HS-5 (cell line): ENCODE measurements at regions not wholly inside any gene's neighbourhood (a gene's known extent, or its start where the extent isn't known, plus 50 kb on each side); places are given as distances from the start of the nearest gene placed in this dataset.

Experiments used
- DNase-seq: peaks from one replicate; pipeline ENCODE4 v3.0.0-alpha.2; 2012; ENCODE audit warnings: low read depth

DNA sequence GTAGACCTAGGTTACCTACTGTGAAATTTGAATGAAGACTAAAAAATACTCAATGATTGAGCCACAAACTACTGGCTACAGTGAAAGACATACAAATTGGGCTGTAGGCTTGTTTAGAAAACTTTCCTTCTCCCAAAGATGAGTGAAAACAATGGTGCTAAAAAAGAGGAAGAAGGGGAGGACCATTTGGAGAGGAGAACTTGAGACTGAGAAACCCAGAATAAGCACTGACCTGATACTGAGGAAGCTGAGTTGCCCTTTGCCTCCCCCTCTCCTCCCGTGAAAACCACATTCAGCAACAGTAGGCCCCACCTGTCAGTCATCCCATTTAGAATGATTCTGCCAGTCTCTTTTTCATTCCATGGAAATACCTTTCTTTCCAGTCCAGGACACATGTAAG is 484.0 kb upstream of the TGFBR2 start:
- DNase-seq = no peak

DNA sequence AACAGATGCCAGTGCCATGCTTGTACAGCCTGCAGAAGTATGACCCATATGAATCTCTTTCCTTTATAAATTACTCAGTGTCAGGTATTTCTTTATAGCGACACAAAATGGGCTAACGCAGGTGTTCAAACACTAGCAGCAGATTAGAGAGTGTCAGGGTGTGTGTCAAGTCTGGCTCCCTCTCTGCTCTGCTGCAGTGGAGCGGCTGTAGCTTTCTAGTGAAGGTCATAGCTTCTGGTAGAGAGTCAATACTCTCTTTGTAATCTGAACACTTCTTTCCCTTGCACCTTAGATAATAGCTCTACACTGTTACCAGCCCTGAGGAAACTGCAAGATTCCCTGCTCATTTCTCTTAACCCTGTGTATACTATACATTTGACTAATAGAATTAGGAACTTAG is 483.2 kb upstream of the TGFBR2 start:
- DNase-seq = no peak

DNA sequence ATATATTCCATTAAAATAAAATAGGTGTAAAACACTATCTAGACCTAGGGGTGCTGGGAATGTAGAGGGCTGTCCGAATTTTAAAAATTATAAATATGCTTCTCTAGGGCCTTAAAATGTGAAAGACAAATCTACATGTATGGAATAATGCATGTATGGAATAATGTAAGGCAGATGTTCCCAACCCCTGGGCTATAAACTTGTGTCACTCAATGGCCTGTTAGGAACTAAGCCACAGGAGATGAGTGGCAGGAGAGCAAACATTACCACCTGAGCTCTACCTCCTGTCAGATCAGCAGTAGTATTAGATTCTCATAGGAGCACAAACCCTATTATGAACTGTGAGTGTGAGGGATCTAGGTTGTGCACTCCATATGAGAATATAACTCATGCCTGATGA is 482.6 kb upstream of the TGFBR2 start:
- DNase-seq = no peak

DNA sequence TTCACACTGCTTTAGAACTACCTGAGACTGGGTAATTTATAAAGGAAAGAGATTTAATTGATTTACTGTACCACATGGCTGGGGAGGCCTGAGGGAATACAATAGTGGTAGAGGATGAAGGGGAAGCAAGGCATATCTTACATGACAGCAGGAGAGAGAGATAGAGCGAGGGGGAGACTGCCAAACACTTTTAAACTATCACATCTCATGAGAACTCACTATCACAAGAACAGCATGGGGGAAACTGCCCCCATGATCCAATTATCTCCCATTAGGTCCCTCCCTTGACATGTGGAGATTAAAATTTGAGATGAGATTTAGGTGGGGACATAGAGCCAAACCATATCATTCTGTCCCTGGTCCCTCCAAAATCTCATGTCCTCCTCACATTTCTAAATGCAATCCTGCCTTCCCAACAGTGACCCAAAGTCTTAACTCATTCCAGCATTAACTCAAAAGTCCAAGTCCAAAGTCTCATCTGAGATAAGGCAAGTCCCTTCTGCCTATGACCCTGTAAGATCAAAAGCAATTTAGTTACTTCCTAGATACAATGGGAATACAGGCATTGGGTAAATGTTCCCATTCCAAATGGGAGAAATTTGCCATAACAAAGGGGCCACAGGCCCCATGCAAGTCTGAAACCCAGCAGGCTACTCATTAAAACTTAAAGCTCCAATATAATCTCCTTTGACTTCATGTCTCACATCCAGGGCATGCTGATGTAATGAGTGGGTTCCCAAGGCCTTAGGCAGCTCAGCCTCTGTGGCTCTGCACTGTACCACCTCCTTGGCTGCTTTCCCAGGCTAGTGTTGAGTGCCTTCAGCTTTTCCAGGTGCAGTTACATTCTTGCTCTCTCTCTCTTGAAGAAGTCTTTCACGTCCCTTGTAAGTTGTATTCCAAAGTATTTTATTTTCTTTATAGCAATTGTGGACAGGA is 481.7 kb upstream of the TGFBR2 start:
- DNase-seq = no peak

DNA sequence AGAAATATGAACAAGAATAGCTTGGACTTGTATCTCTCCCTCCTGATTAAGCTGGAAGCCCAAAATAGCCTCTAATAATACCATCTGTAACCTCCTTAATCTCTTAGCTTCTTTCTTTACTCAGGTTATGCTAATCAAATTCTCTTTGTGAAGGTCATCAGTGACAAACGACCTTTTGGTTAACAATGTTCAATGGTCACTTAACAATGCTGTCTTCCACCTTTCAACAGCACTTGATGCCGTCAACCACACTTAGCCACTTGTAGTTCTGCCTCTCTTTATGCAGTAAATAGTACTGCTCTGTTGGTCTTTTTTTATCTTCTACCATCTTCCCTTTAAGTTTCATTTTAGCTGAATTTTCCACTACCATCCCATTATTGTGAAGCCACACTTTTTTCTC is 476.6 kb upstream of the TGFBR2 start:
- no peak for DNase-seq

DNA sequence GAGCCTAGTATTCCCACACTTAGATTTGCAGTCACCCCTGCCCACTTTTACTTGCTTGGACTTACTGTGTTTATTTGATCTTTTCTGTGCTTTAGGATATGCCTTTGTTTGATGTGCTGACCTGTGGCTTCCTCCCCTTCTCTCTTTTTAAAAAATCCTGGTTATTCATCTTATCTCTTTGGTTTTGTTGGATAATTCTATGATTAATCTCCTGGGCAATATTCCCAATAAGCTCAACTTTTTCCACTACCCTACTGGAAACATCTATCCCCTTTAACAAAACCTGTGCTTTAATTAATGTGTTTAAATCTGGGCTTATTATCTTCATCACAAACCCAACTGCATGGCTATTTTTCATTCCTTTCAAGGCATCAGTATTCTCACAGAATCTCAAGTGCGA is 476.0 kb upstream of the TGFBR2 start:
- DNase-seq = no peak

DNA sequence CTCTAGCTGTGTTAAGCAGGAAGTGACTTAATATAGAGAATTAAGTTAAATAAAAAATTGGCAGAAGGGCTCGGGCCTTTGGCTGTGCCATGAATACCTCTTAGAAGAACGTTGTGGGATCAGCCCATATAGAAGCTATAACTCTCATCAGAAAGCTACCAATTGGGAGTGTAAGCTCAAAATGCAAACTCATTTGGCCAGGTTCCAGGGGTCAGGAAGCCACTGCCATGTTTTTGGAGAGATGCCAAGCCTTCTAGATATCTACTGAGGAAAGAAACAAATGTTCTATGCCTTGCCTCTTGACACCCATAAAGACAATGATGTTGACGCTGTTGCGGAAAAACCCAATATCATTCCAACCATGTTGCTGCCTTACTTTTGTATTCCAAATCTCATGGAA is 475.2 kb upstream of the TGFBR2 start:
- DNase-seq = no peak

DNA sequence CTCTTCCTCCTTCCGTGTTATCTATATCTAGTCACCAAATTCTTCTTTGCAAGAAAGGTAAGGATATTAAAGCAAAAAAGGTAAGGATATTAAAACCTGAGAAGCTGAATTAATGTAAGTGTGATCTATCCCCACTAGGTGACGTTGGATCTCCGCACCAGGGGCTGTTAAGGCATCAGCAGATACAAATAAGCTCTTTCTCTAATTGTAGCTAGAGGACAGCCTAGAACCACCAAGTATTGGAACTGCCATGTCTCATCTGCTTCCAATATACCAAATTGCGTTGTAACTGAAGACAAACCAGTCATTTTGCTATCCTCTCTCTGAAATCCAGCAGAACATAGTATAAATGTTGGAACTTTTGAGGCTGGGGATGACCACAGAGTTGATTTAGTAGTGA is 471.2 kb upstream of the TGFBR2 start:
- DNase-seq = no peak

DNA sequence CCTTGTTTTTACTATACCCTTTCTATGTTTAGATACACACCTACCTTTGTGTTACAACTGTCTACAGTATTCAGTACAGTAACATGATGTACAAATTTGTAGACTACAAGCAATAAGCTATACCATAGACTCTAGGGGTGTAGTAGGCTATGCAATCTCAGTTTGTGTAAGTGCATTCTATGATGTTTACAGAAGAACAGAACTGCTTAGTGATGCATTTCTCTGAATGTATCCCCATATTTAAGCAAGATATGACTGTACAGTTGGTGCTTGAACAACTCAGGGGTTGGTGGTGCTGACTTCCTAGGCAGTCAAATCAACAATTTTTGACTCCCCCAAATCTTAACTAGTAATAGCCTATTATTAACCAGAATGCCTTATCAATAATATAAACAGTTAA is 467.1 kb upstream of the TGFBR2 start:
- no peak for DNase-seq

DNA sequence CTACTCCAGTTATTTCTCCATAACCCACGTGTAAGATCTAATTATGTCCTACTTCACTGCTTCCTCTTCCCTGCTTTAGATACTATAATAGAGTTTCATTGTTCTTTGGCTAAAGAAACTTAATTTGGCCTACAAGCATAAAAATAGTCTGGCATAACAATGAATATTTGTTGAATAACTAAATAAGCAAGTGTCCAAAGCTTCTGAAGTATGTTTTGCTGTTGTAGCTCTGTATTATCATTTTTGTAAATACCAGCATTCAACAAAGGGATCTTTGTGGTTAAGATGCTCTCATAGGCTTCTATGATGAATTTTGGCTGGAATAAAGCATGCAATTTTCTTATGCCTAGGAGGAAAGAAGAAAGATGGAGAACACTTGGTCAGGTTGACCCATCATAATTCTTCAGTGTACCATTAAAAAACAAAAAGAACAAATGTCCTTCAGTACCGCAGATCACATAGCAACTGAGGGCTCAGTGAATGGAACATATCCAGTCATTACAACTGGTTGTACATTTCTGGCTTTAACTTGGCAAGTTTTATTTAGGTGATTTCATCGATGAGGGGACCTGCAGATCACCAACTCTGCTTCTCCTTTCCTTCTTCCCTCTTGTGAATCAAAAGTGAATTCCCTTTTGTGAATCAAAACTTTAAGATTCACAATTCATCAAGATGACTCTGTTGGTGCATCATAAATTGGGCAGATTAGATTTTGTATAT is 465.9 kb upstream of the TGFBR2 start:
- DNase-seq = no peak

DNA sequence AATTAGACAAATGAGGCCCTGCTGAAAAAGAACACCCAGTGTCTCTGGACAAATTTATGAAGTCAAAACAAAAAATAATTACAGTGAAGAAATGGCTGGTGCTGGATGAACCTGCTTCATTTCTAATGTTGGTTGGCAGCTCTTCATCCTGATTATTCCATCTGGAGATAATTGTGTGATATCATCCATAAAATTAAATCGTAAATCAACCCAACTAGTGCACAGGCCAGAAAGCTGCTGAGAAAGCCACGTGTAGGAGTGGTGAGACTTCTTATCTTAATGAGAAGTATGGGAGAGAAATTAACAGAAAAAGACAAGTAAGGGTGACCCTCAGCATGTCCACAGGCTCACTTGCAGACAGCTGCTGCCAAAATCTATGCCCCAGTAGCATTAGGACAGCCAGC is 465.2 kb upstream of the TGFBR2 start:
- no peak for DNase-seq

DNA sequence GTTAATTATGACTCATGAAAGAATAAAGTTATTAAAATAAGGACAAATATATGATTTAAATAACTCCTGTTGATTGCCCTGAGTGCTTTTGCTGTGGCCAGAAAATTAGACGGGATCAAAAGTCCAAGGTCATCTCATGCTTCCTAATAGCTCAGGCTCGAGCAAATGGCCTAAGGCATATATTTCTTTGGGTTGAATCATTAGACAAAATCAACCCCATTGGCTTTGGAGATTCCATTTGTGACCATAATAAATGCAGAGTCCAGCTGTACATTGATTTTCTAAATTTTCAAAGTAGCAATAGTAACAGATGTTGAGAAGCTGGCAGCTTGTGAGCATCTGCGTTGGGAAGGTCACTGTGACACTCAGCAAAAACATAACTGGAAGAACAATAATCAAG is 464.5 kb upstream of the TGFBR2 start:
- DNase-seq = no peak

DNA sequence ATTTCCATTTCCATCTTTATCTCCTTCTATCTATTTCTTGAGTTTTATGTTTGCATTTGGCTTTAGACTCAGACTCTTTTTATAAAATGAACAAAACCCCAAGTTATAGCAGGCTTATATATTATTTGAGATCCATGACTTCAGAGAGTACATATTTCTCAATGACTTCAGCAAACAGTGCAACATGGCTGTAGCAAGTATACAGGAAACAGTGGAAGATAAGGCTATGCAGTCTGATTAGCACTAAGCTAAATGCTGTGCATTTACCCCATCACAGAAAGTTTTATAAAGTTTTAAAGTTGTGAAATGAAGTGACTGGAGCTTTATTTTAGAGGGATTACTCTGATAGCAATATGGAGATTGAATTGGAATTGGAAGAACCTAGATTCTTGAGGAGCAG is 463.5 kb upstream of the TGFBR2 start:
- DNase-seq = no peak

DNA sequence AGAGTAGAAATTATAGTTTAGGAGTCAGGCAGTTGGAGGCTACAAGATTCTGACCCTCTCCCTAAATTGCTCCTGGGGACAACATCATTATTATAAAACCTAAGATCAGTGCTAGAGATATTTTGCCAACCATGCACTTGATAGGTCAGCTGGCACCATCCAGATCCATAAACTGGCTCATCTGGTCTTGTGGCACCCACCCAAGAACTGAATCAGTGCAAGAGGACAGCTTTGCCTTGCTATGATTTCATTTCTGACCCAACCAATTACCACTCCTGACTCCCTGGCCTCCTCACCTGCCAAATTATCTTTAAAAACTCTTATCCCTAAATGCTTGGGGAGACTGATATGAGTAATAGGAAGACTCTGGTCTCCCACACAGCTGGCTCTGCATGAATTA is 461.1 kb upstream of the TGFBR2 start:
- no peak for DNase-seq

DNA sequence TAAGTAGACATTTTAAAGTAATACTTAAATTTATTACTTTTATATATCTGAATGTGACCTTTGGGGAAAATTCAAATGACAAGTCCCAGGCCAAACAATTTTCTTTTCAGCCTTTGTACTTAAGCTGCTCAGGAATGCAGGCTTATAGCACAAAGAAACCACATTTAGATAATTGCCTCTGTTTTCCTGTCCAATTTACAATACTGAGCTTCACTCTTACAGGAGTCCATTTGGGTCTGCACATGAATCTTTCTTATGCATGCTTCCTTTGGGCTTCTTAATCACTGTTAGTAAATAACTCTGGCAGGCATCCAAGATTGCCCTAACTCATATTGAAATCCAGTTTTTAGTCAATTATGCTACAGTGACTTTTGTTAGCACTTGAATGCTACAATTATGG is 459.4 kb upstream of the TGFBR2 start:
- no peak for DNase-seq

DNA sequence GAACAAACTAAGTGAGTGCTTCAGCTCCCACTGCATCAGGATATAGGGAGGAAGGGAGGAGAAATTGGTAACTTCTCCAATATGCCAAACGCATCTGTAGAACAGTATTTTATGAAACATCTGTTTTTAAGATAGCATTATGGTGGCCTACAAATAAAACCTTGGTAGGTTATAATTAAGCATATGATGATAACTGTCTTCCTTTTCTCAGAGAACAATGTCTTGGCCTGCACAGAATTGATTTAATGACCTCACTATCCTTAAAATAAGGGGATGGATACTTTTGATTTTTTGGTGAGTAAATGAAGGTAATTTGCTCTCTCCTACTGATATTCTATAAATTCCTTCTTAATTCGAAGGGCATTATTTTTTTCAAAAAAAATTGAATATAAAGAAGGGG is 451.5 kb upstream of the TGFBR2 start:
- DNase-seq = no peak

DNA sequence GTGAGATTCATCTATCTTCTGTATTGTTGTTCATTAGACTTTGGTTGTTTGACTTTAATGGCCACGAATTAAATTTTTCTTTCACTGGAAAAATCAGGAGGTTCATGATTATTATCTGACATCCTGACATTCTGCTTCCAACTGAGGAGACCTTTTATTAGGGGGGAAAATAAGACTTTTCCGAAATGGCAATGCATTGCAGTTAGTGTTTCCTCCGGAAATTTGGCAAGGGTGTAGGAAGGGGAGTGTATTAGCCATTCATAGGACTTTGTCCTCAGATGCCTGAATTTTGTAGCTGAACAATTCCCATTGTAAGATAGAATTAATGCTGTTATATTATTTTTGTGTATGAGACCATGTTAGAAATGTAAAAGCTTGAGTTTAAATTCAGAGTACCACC is 450.6 kb upstream of the TGFBR2 start:
- no peak for DNase-seq

DNA sequence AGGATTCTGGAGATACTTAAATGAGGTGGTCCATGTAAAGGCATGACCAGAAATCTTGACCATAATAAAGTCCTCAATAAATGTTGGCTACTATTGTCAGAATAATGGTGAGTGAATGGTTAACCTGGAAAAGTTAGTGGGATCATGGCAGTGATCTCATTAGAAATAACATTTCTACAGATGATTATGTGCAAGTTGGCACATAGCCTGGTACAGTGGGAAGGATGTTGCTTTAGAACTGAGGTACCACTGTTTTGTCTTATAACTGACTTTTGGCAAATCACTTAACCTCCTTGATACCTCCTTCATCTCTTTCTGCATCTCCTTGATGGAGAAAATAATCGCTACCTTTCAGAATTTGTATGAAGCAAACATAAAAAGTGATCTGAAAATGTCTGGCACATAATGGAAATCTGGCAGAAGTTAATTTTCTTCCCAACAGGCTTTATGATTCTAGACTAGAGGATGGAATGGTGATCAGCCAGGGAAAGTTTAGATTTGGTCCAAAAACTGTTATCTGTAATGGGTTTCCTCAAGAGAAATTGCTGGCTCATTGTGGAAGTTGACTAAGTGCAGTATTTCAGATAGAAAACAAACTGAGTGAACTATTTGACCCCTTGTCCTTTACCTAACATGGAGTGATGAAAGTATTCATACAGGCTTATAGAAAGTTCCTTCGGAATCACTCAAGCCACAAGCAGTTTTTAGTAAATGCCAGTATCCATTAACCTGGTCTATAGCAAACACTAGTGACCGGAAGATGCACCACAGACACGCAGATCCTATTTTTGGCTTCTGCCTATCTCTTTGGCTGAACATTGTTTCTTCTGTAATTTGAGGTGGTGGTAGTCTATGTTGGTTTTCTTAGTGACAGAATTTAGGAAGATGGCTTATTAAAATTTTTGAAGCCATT is 449.6 kb upstream of the TGFBR2 start:
- no peak for DNase-seq

DNA sequence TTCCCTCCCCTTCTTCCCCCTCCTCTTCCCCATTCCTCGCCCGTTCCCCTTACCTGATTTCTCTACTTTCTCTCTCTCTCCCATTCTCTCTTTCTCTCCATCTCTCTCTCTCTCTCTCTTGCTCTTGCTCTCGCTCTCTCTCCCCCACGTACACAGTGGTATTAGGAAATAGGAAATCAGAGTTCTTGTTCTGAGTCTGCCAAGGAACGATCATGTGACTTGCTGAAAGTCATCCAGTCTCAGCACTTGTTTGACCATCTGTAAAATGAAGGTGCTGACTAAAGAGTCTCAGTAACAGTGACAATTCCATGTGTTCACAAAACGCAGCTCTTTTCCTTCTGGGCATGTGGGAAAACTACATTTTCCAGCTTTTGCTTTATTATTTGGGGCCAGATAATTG is 445.0 kb upstream of the TGFBR2 start:
- DNase-seq = peak; percentile 32

DNA sequence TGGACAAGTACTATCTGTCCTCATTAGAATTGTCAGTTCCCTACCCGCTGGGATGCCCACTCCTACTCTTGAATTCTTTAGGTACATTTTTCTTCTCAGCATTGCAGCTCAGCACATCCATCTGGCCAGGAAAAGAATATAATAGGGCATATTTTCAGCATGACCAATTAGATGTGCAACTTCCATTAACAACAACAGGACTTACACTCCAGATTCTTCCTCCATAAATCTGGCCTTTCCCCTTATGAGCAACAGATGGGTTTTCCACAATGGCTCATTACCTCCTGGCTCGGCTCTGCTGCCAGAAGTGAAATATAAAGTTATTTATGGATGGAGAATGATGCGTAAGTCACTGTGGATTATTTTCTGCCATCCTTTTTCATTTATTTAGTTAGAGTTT is 443.8 kb upstream of the TGFBR2 start:
- peak; percentile 74 for DNase-seq

DNA sequence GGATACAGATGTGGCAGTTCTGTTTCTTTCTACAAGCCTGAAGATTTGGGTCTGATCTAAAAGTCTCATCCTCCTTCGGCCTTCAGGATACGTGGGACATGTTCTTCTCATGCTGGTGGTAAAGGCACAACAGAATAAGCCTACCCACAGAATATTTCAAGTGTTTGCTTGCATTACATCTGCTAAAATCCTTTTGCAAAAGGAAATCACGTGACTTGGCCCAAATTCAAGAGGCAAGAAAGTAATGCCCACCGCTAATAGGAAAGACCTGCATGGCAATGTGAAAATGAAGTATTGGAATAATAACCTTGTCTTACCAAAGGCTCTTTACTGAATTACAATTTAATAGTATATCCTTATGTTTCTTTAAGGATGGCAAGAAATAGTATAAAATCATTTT is 439.9 kb upstream of the TGFBR2 start:
- no peak for DNase-seq

DNA sequence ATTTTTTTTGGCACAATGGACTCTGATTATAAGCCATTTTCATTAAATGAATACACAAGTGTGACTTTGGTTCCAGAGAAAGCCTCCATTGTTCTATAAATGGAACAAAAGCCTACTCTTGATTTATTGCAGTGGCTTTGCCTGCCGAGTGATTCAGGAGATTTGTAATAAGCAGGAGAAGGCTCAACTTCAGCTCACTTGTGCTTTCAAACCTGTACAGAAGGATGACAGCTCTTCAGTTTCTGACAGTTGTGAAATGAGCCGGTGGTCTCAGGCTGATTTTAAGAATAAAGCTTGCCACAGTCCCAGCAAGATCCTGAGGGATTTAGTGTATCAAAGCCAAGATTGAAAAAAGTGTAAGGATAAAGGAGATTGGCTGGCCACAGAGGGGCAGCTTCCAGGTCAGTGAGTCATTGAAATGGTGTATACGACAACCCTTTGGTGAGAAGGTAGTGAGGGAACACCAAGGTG is 438.8 kb upstream of the TGFBR2 start:
- no peak for DNase-seq
